ENCODE measurements at regions not wholly inside any gene's neighbourhood (a gene's known extent, or its start where the extent isn't known, plus 50 kb on each side); places are given as distances from the start of the nearest gene placed in this dataset.

- Mint-ChIP-seq H3K36me3 (ENCODE audit: low read depth) (peaks cover 5% of the 10 kb centered on the region; the same call in 1 of the 3 replicates), H3K9me3 (0 out of 3 replicates have a peak, but pooled peaks cover 2% of the 10 kb centered on the region), H3K4me3 (no peak overlapping the region), H3K4me1 (peaks cover 17% of the 10 kb centered on the region), H3K27me3 (ENCODE audit: insufficient read depth, low read depth, poor library complexity) (no peaks in the 10 kb centered on the region), H3K27ac (no peak overlapping the region)
- no peak for TF ChIP-seq EZH2phosphoT487 (IDR thresholded peaks at IDR 0.05; ENCODE audit: unreplicated experiment)
- TF ChIP-seq NANOG (IDR thresholded peaks at IDR 0.05; ENCODE audit: borderline replicate concordance) = no peak
- no peak for TF ChIP-seq CTCF (conservative IDR thresholded peaks at IDR 0.05; ENCODE audit: low read depth in 2 of 2)
- TF ChIP-seq ZNF114 (CRISPR knock-in tag; IDR thresholded peaks at IDR 0.05) = no peak
- TF ChIP-seq JUNB (IDR thresholded peaks at IDR 0.05; ENCODE audit: unreplicated experiment) = no peak
- no peak for TF ChIP-seq STAT1 (IDR thresholded peaks at IDR 0.05; ENCODE audit: unreplicated experiment)
- no peak for TF ChIP-seq ZNF462 (CRISPR knock-in tag; IDR thresholded peaks at IDR 0.05)
- no peak for TF ChIP-seq ZNF331 (CRISPR knock-in tag; IDR thresholded peaks at IDR 0.05; ENCODE audit: low read depth)
- ATAC-seq (no peak), DNase-seq (ENCODE audit: low spot score) (no peak)
- Histone ChIP-seq H3K4me1 (ENCODE audit: insufficient read depth) (peaks cover 9% of the 10 kb centered on the region), H3K27me3 (ENCODE audit: insufficient read depth) (no peaks in the 10 kb centered on the region), H3F3A (replicated peaks; ENCODE audit: low read depth) (no peaks in the 10 kb centered on the region), H3K4me2 (no peak overlapping the region), H2AFZ (no peak overlapping the region), H4K20me1 (replicated peaks; ENCODE audit: insufficient read depth) (no peaks in the 10 kb centered on the region), H3K27ac (ENCODE audit: low read depth) (no peak overlapping the region), H3K79me2 (replicated peaks; ENCODE audit: insufficient read depth) (no peaks in the 10 kb centered on the region), H3K36me3 (ENCODE audit: insufficient read depth) (no peaks in the 10 kb centered on the region), H3K9me2 (ENCODE audit: insufficient read depth) (no peaks in the 10 kb centered on the region; the same call in 1 of the 2 replicates), H3K4me3 (no peak overlapping the region)
Measured at GRCh38 chr10:57799625-57800024, 468.1 kb downstream of the IPMK start.
